Activated naive CD4-positive, alpha-beta T cell treated with anti-CD3 and anti-CD28 coated beads for 36 hours (primary cell): ENCODE measurements at regions not wholly inside any gene's neighbourhood (a gene's known extent, or its start where the extent isn't known, plus 50 kb on each side); places are given as distances from the start of the nearest gene placed in this dataset.

Experiments
- CTCF ChIA-PET: fragments of 350-600 bp; sonication (Branson Sonifier 250); formaldehyde crosslinking; loops from one replicate; lab custom pipeline; 2021; ENCODE audit warnings: antibody characterized with exemption; lab: Charles Lee
- DNase-seq: peaks from one replicate; pipeline ENCODE4 v3.0.0-alpha.2; 2020
- H3K27ac Mint-ChIP-seq: one replicate; pipeline ENCODE4 v1.8.0; 2021; ENCODE audit warnings: mild to moderate bottlenecking, mixed read lengths
- H3K27me3 Mint-ChIP-seq: one replicate; pipeline ENCODE4 v1.8.0; 2021; ENCODE audit warnings: low read depth, mixed read lengths
- H3K36me3 Mint-ChIP-seq: one replicate; pipeline ENCODE4 v1.8.0; 2021; ENCODE audit warnings: low read depth, mixed read lengths
- H3K4me1 Mint-ChIP-seq: one replicate; pipeline ENCODE4 v1.8.0; 2021; ENCODE audit warnings: low read depth, mixed read lengths
- H3K4me3 Mint-ChIP-seq: one replicate; pipeline ENCODE4 v1.8.0; 2021; ENCODE audit warnings: mild to moderate bottlenecking, moderate library complexity, mixed read lengths
- H3K9me3 Mint-ChIP-seq: one replicate; pipeline ENCODE4 v1.8.0; 2021; ENCODE audit warnings: mixed read lengths
- intact Hi-C: fragments of 100-400 bp; cut with micrococcal nuclease; formaldehyde crosslinking; loops from one replicate; pipeline ENCODE4 v1.15.1; 2023

DNA sequence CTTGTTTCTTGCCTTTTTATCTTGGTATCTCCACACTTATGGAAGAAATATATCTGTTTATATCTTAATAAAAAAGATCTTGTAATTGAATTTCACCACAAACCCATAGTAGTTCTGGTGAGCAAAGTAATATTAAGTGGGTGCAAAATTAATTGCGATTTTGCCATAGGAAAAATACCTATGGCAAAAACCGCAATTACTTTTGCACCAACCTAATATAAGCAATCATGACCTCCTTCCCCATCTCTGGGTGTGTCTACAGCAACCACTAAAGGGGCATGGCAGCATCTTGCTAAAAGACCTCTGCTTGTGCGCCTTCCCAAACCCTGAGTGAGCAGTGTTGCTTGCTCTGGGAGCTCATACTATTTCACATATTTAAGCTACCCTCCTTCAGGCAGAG, 124.2 kb upstream of the GUCY1A1 start:
- CTCF ChIA-PET: no interaction called here
- Mint-ChIP-seq H3K4me3 (no peak overlapping the region), H3K27ac (no peak overlapping the region), H3K36me3 (no peaks in the 10 kb centered on the region), H3K27me3 (peaks cover 2% of the 10 kb centered on the region), H3K4me1 (no peaks in the 10 kb centered on the region), H3K9me3 (no peaks in the 10 kb centered on the region)
- DNase-seq: no peak
- intact Hi-C loops: no loop called here

DNA sequence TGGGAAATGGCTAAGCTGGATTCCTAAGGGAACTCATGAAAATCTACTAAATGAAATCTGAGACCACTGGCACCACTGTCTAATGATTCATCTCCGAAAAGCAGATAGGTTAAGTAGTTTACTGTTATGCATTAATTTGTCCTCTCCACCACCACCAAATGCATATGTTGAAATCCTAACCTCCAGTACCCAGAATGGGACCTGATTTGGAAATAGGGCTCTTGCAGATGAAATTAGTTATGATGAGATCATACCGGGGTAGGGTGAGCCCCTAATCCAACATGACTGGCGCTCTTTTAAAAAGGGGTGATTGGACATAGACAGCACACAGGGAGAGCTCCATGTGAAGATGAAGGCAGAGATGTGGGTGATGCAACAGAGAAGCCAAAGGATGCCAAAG, 124.9 kb upstream of the GUCY1A1 start:
- no peak overlapping the region for H3K27ac Mint-ChIP-seq
- H3K27me3 Mint-ChIP-seq: peaks cover 2% of the 10 kb centered on the region
- H3K9me3 Mint-ChIP-seq: no peaks in the 10 kb centered on the region
- H3K4me1 Mint-ChIP-seq: no peaks in the 10 kb centered on the region
- intact Hi-C loops: no loop called here
- H3K4me3 Mint-ChIP-seq: no peak overlapping the region
- CTCF ChIA-PET: no interaction called here
- no peaks in the 10 kb centered on the region for H3K36me3 Mint-ChIP-seq
- DNase-seq: no peak

DNA sequence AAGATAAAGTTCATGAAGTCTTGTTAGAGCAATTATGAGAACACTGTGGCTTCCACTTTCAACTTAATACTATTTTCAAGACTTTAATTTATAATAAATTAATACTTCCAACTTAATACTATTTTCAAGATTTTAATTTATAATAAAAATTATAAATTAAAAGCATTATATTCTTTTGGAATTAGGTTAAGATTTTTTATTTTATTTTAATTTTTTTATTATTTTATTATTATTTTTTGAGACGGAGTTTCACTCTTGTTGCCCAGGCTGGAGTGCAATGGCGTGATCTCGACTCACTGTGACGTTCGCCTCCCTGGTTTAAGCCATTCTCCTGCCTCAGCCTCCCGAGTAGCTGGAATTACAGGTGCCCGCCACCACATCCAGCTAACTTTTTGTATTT, 126.0 kb upstream of the GUCY1A1 start:
- no peaks in the 10 kb centered on the region for H3K4me1 Mint-ChIP-seq
- H3K27ac Mint-ChIP-seq: no peak overlapping the region
- DNase-seq: no peak
- H3K27me3 Mint-ChIP-seq: peaks cover 2% of the 10 kb centered on the region
- no peaks in the 10 kb centered on the region for H3K9me3 Mint-ChIP-seq
- CTCF ChIA-PET: no interaction called here
- intact Hi-C loops: no loop called here
- H3K4me3 Mint-ChIP-seq: no peak overlapping the region
- no peaks in the 10 kb centered on the region for H3K36me3 Mint-ChIP-seq

DNA sequence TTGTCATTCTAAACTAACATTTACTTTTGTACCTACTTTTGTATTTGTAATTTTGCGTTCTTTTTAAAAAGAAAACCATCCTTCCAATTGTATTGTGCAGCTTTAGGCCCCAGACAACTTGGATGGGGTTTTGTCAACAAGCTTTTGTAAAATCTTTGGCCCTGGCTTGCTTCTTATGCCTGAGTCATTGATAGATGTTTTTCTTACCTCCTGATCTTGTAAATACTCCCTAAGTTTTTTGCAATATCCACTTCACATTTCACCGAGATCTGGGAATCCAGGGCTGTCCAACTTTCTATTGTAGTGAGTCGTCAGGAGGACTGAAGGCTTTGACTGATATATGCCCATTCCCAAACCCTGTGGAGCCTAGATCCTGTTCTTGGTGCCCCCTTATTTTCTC, 126.9 kb upstream of the GUCY1A1 start:
- Mint-ChIP-seq H3K4me1 (no peaks in the 10 kb centered on the region), H3K36me3 (no peaks in the 10 kb centered on the region), H3K27ac (no peak overlapping the region), H3K9me3 (no peaks in the 10 kb centered on the region), H3K4me3 (no peak overlapping the region), H3K27me3 (peaks cover 2% of the 10 kb centered on the region)
- intact Hi-C loops: no loop called here
- DNase-seq: no peak
- CTCF ChIA-PET: no interaction called here

DNA sequence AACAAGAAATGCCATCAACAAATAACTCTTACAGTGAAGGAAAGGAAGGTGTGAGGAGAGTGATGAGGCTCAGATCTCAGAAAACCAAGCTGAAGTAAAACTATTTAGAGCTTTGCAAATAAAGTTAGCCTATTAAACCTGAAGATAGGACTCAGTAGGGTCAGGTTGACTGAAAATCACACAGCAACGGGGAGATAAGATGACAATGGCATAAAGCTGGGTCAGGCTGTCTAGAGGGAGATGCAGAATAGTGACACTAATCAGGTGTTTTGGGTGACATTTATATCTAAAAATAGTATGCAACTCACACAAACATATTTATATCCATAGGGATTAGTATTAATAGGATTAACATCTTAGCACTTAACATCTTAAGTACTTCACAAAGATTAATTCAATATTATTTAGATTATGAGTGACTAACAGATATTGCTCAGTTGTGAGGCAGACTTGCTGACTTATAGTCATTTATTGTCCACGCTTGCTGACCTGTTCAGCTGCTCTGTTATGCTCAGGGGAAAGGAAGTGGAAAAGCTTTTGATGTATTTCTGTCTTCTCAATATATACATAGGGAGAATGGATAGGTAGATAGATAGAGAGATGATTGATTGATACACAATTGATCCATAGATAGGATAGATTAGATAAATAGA, 130.7 kb upstream of the GUCY1A1 start:
- DNase-seq: no peak

DNA sequence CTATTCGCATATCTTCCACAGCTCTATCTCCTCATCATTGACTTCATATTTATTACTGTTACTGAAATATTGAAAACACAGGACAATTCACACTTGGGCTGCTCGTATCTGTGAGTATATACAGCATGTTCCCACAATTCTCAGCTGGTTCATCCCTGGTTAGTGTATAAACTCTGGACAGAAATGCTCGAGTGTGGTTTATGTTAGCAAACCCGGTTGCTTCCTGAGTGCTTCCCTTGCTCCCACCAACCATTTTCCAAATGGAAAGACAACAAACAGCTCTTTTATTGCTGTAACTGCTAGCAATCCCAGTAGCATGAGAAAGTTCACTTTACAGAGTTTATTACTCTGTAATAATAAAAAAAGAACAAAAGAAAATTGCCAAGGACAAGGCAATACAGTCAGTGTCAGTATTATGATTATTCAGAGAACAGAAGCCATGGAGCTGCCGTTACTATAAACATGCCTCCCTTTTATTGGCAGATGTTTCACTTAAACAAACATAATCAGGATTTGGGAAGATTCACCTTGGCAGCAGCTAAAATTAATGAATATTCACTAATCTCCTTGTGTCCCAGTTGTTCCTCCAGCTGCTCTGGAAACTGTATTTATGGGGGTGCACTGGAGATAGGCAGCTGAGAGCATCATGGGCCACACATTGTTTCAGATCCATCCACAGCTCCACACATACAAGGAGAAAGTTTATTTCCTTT, 134.1 kb upstream of the GUCY1A1 start:
- intact Hi-C loops: no loop called here
- no peak for DNase-seq
- CTCF ChIA-PET: no interaction called here
- no peaks in the 10 kb centered on the region for H3K27me3 Mint-ChIP-seq
- H3K9me3 Mint-ChIP-seq: no peaks in the 10 kb centered on the region
- no peak overlapping the region for H3K27ac Mint-ChIP-seq
- no peak overlapping the region for H3K4me3 Mint-ChIP-seq
- no peaks in the 10 kb centered on the region for H3K4me1 Mint-ChIP-seq
- H3K36me3 Mint-ChIP-seq: no peaks in the 10 kb centered on the region

More for the DNA sequence above, 130.7 kb upstream of the GUCY1A1 start:
- no peaks in the 10 kb centered on the region for H3K9me3 Mint-ChIP-seq
- H3K27me3 Mint-ChIP-seq: no peaks in the 10 kb centered on the region
- H3K27ac Mint-ChIP-seq: no peak overlapping the region
- intact Hi-C loops: no loop called here
- H3K36me3 Mint-ChIP-seq: no peaks in the 10 kb centered on the region
- CTCF ChIA-PET: interaction anchor here (0.6 kb wide), 1 partner anchor 59 kb away, joined by 3 read pairs; no protein-coding TSS in a partner anchor
- H3K4me1 Mint-ChIP-seq: no peaks in the 10 kb centered on the region
- no peak overlapping the region for H3K4me3 Mint-ChIP-seq

DNA sequence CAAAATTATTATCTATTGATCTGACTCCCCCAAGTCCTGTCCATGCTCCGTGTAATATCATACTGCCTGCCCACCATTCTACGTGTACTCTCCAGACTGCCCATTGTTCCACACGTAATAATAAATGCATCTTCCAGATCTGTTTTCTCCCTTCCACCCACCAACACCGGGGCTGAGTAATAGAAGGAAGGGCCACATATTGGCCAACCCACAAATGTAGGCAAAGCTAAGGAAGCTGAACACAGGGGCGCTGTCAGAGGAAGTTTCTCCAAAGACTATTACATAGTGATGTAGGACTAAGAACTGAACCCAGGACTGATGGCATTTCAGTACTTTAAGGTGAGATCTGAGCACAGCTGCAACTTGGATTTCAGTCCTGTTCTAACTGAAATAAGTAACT, 135.8 kb upstream of the GUCY1A1 start:
- CTCF ChIA-PET: interaction anchor here (0.5 kb wide), 1 partner anchor 245 kb away, joined by 4 read pairs; no protein-coding TSS in a partner anchor
- Mint-ChIP-seq H3K4me3 (no peak overlapping the region), H3K27me3 (no peaks in the 10 kb centered on the region), H3K4me1 (peaks cover 4% of the 10 kb centered on the region), H3K9me3 (no peaks in the 10 kb centered on the region), H3K27ac (no peak overlapping the region), H3K36me3 (no peaks in the 10 kb centered on the region)
- DNase-seq: no peak
- intact Hi-C loops: no loop called here

DNA sequence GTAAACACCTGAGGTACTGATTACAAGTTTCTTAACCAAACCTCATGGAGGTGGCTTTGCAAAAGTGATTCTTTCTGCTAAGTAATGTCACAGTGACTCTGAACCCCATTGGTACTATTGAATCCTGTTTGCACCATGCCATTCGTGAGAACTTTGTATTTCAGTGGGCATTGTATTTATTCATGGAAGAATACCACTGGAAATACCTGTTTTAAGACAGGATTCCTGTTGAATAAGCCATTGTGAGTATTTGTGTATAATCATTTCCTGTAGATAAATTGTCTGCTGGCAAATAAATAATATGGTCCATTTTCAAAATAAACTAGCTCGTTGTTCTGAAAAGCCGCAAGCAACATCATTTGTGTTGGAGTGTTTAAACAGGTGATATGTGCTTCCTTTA, 136.4 kb upstream of the GUCY1A1 start:
- no peak overlapping the region for H3K4me3 Mint-ChIP-seq
- no peaks in the 10 kb centered on the region for H3K36me3 Mint-ChIP-seq
- DNase-seq: no peak
- intact Hi-C loops: no loop called here
- CTCF ChIA-PET: interaction anchor here (0.5 kb wide), 1 partner anchor 244 kb away, joined by 4 read pairs; no protein-coding TSS in a partner anchor
- H3K4me1 Mint-ChIP-seq: peaks cover 4% of the 10 kb centered on the region
- no peak overlapping the region for H3K27ac Mint-ChIP-seq
- no peaks in the 10 kb centered on the region for H3K9me3 Mint-ChIP-seq
- H3K27me3 Mint-ChIP-seq: no peaks in the 10 kb centered on the region

DNA sequence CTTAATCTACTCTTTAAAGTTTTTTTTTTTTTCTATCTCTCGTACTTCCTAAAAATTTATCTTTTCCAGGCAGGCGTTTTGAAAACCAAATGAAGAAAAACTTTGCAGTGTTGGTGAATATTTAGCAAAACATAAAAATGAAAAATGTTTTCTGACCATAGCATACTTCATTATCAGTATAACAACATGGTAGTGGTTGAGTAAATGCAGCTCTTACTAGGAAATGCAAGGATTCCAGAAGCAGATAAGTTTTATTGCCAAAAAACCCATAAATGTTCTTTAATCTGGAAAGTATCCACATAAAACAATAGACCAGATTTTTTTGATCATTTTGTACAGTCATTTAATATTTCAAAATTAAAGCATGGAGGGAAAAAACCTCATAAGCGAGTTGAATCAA, 136.9 kb upstream of the GUCY1A1 start:
- H3K9me3 Mint-ChIP-seq: no peaks in the 10 kb centered on the region

DNA sequence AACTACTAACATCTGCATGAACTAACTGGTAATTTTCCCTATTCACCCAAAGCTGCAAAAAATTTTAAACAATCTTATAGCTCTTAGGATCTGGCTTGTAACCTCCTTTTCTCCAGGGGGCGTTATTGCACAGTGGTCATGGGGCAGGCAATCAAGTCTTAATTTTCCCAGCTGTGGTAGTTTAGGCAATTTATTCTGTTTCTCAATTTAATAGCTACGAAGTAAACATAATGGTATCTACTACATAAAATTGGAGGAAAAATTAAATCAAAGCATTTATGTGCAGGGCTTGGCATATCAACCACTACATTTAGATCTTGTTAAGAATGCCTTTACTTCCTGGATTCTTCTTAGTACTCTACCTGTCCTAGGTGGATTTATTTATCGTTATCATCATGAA, 137.4 kb upstream of the GUCY1A1 start:
- H3K27me3 Mint-ChIP-seq: no peaks in the 10 kb centered on the region

More for the DNA sequence above, 136.9 kb upstream of the GUCY1A1 start:
- intact Hi-C loops: loop anchor here (1.0 kb wide), 1 partner anchor 258 kb away; no protein-coding TSS in a partner anchor
- Mint-ChIP-seq H3K27me3 (no peaks in the 10 kb centered on the region), H3K4me3 (no peak overlapping the region), H3K36me3 (no peaks in the 10 kb centered on the region), H3K4me1 (peaks cover 4% of the 10 kb centered on the region), H3K27ac (no peak overlapping the region)
- CTCF ChIA-PET: interaction anchor here (1.0 kb wide), 1 partner anchor 424 kb away, joined by 4 read pairs; the partner anchor contains the start of gene CTSO
- no peak for DNase-seq

DNA sequence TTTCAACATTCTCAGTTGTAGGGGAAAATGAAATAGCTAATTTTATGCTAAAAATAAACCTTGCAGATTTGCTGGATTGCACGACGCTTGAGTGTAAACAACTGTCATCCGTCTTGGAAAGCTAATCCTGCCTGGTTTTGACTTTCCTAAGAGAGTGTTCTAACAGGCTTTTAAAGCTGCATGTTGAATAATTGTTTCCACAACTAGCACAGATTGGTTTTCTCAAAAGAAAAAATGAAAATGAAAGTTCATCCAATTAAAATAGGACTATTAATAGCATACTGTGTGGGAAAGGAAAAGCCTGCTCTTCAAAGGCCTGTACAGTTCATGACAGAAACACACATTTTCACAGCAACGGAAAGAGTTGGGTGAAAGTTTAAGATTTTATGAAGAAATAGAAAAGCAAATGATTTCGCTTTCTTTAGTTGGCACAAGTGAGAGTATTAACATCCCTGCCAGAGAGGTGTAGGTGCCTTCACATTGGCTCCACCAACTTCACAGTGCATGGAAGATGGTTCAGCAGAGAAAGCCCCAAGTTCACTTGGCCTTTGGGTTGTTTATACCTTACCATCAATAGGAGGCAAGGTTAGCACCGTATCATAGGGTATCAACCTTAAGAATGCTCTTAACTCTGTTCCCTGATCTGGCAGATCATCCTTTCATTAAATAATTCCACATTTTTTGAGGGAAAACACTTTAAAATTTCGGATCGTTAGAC, 140.0 kb upstream of the GUCY1A1 start:
- Mint-ChIP-seq H3K4me3 (no peak overlapping the region), H3K27me3 (peaks cover 4% of the 10 kb centered on the region), H3K4me1 (peaks cover 4% of the 10 kb centered on the region), H3K27ac (no peak overlapping the region), H3K36me3 (no peaks in the 10 kb centered on the region), H3K9me3 (peaks cover 6% of the 10 kb centered on the region)
- intact Hi-C loops: no loop called here
- no peak for DNase-seq
- CTCF ChIA-PET: no interaction called here

More for the DNA sequence above, 137.4 kb upstream of the GUCY1A1 start:
- Mint-ChIP-seq H3K9me3 (no peaks in the 10 kb centered on the region), H3K4me1 (peaks cover 4% of the 10 kb centered on the region), H3K36me3 (no peaks in the 10 kb centered on the region), H3K27ac (no peak overlapping the region), H3K4me3 (no peak overlapping the region)
- intact Hi-C loops: loop anchor here (1.0 kb wide), 1 partner anchor 258 kb away; no protein-coding TSS in a partner anchor
- CTCF ChIA-PET: interaction anchor here (1.0 kb wide), 1 partner anchor 424 kb away, joined by 4 read pairs; the partner anchor contains the start of gene CTSO
- DNase-seq: peak; percentile 16

DNA sequence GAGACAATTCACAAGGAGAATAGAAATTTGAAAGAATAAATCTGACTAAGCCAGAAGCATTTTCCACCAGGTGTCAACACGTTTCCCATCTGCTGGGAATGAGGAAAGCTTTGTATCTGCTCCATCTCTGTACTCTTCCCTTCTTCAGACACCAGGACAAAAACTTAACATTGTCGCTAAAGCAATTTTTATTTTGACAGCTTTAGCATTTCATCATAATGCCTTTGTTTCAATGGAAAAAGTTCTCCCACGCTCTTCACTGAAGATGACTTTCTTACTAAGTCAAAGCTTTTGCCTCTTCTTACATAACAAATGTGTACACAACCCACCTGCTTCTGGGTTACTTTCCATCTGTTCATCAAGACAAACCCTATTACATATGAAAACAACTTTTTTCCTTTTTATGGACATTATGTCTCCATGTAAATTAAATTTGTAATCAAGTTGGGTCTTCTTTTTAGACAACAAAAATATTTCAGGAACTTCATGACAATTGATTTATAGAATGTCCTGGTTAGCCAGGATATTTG, 141.7 kb upstream of the GUCY1A1 start:
- H3K36me3 Mint-ChIP-seq: no peaks in the 10 kb centered on the region
- CTCF ChIA-PET: no interaction called here
- H3K4me3 Mint-ChIP-seq: no peak overlapping the region
- intact Hi-C loops: no loop called here
- peaks cover 4% of the 10 kb centered on the region for H3K27me3 Mint-ChIP-seq
- H3K27ac Mint-ChIP-seq: no peak overlapping the region
- DNase-seq: no peak
- H3K9me3 Mint-ChIP-seq: peaks cover 11% of the 10 kb centered on the region
- H3K4me1 Mint-ChIP-seq: peaks cover 4% of the 10 kb centered on the region
